ENCODE measurements at regions not wholly inside any gene's neighbourhood (a gene's known extent, or its start where the extent isn't known, plus 50 kb on each side); places are given as distances from the start of the nearest gene placed in this dataset.
A peak's percentile ranks its signal among the peaks of the same experiment; 100 is the strongest.

DNA sequence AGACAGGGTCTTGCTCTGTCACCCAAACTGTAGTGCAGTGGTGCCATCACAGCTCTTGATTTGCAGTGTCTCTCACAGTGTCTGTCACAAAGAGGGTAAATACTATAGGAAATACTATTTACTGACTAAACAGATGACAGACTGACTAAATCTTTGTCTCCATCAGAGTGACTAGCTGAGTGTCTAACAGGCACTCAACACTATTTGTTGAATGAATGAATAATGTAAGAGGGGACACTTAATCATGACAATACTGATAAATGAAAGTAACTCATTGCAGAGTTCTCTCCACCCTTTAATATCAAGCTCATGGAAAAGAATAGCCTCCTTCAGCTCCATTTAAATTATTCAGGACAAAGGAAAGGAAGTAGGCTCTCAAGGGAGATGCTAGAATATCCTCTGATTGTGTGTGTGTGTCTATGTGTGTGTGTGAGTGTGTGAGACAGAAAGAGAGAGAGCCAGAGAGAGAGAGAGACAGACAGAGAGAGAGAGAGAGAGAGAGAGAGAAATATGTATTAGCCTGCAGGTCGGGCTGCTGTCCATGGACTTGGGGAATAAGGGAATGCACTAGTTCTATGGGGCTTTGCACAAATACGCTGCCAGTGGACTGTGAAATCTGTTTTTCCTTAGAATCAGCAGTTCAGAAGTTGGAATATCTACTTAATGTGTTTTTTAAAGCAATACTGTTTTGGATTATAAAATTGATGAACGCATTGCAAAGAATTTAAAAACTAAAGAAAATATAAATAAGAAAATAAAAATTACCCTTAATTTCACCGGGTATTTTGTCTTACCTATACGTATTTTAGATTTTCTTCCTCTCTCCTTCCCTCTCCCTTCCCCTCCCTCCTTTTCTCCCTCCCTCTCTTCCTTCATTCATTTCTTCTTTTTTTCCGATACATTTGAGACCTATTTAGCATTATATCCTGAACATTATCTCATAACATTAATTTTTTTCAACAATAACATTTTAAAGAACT is 132.9 kb upstream of the LRIG1 start:
- intact Hi-C loops (cut with DNase I): no loop called here
- TF ChIP-seq, protein P1, sequence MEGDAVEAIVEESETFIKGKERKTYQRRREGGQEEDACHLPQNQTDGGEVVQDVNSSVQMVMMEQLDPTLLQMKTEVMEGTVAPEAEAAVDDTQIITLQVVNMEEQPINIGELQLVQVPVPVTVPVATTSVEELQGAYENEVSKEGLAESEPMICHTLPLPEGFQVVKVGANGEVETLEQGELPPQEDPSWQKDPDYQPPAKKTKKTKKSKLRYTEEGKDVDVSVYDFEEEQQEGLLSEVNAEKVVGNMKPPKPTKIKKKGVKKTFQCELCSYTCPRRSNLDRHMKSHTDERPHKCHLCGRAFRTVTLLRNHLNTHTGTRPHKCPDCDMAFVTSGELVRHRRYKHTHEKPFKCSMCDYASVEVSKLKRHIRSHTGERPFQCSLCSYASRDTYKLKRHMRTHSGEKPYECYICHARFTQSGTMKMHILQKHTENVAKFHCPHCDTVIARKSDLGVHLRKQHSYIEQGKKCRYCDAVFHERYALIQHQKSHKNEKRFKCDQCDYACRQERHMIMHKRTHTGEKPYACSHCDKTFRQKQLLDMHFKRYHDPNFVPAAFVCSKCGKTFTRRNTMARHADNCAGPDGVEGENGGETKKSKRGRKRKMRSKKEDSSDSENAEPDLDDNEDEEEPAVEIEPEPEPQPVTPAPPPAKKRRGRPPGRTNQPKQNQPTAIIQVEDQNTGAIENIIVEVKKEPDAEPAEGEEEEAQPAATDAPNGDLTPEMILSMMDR (IDR thresholded peaks at IDR 0.05): no peak
- Histone ChIP-seq H3K27ac (no peak overlapping the region), H3K9ac (ENCODE audit: low read depth in 2 of 2, low read length in 2 of 2) (no peak overlapping the region), H3K27me3 (no peaks in the 10 kb centered on the region), H3K4me1 (no peaks in the 10 kb centered on the region), H3K4me3 (no peak overlapping the region), H3K9me3 (no peaks in the 10 kb centered on the region), H3K36me3 (no peaks in the 10 kb centered on the region)
- DNase-seq: no peak

DNA sequence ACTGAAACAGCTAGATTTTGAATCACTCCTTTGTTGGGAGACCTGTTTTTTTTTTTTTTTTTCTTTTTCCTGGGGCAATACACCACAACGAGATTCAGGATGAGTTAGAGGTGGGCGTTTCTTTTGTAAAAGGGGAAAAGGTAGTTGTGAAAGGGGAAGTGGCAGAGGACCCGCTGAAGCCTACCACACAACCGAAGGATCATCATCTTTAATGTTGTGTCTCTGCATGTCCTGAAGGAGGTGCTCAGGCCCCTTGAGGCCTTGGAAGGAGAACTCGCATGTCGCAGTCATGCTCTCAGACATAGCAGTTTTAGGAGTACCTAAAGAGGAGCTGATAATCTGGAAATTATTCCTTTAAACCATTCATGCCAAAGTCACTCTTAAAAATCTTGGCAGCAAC is 137.9 kb upstream of the LRIG1 start:
- no peaks in the 10 kb centered on the region for H3K36me3 ChIP-seq
- H3K27me3 ChIP-seq: no peaks in the 10 kb centered on the region
- H3K4me3 ChIP-seq: no peak overlapping the region
- intact Hi-C loops (cut with DNase I): no loop called here
- no peaks in the 10 kb centered on the region for H3K4me1 ChIP-seq
- H3K9ac ChIP-seq (ENCODE audit: low read depth in 2 of 2, low read length in 2 of 2): no peak overlapping the region
- no peak for DNase-seq
- TF ChIP-seq, protein P1 (IDR thresholded peaks at IDR 0.05): no peak
- H3K27ac ChIP-seq: no peak overlapping the region
- no peaks in the 10 kb centered on the region for H3K9me3 ChIP-seq

DNA sequence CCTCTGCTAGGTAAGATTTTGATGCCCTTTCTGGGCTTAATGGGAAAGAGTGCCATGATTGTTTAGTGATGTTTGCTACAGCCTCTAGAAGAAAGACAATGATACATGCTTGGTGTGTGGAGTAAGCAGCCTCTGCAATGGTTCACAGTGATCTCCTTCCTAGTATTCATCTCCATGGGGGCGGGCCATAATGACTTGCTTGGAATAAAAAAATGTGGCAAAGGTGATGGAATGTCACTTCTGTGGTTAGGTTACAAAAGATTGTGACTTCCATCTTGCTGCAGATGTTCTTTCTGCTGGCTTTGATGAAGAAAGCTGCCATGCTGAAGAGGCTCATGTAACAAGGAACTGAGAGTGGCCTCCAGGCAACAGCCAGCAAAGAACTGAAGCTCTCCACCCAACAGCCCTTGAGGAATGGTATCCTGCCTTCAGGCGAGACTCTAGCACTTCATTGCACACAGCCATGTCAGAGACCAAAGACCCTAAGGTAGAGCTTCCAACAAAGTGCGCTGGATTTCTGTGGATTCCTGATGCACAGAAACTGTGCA is 139.1 kb upstream of the LRIG1 start:
- H3K9ac ChIP-seq (ENCODE audit: low read depth in 2 of 2, low read length in 2 of 2): no peak overlapping the region

DNA sequence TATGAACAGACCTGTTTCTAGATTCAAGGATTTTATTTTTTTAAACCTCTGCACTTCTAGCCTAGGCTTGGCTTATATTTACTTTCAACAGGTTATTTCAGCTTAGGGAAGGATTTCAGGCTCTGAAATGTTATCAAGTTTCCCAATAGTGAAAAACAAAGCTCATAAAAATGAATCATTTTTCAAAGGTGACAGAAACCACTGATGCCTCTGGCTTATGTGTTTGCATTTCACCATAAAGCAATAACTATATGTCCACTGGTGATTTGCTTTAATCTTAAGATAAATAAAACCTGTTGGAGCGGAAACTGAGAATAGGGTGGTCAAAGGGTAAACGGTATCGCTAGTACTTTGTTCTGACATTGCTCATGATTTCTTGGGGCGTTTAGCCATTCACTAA is 141.2 kb upstream of the LRIG1 start:
- Histone ChIP-seq H3K27me3 (no peaks in the 10 kb centered on the region), H3K9ac (ENCODE audit: low read depth in 2 of 2, low read length in 2 of 2) (no peak overlapping the region), H3K4me3 (no peak overlapping the region), H3K4me1 (no peaks in the 10 kb centered on the region), H3K9me3 (no peaks in the 10 kb centered on the region), H3K27ac (peak overlapping the region; percentile 35), H3K36me3 (no peaks in the 10 kb centered on the region)
- peak; percentile 34 for DNase-seq
- intact Hi-C loops (cut with DNase I): no loop called here
- TF ChIP-seq, protein P1 (IDR thresholded peaks at IDR 0.05): no peak

More for the DNA sequence above, 139.1 kb upstream of the LRIG1 start:
- intact Hi-C loops (cut with DNase I): no loop called here
- no peak for DNase-seq
- Histone ChIP-seq H3K4me1 (no peaks in the 10 kb centered on the region), H3K9me3 (no peaks in the 10 kb centered on the region), H3K4me3 (no peak overlapping the region), H3K27ac (no peak overlapping the region), H3K27me3 (no peaks in the 10 kb centered on the region), H3K36me3 (no peaks in the 10 kb centered on the region)
- TF ChIP-seq, protein P1 (IDR thresholded peaks at IDR 0.05): no peak

DNA sequence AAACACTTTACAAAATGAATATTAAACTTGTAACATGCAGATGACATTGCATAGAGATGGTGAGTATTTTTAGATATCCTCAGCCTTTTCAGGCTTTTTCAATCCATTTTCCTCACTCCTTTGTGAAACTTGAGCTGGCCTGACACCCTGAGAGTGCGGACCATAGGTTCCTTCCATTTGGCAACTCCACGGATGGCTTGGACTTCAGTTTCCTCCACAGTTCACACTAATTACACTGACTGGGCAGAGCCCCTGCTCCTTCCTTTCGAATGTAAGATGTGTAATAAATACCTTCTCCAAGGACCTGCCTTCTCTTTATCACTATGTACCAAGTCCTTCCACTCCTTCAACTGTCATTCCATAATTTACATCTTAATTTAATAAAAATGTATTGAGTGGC is 141.7 kb upstream of the LRIG1 start:
- no peak for DNase-seq
- Histone ChIP-seq H3K27me3 (no peaks in the 10 kb centered on the region), H3K9me3 (no peaks in the 10 kb centered on the region), H3K27ac (peak overlapping the region; percentile 24), H3K4me3 (no peak overlapping the region), H3K4me1 (no peaks in the 10 kb centered on the region), H3K36me3 (no peaks in the 10 kb centered on the region), H3K9ac (ENCODE audit: low read depth in 2 of 2, low read length in 2 of 2) (no peak overlapping the region)
- TF ChIP-seq, protein P1 (IDR thresholded peaks at IDR 0.05): no peak
- intact Hi-C loops (cut with DNase I): no loop called here
